Panc1 (cell line): ENCODE measurements at regions not wholly inside any gene's neighbourhood (a gene's known extent, or its start where the extent isn't known, plus 50 kb on each side); places are given as distances from the start of the nearest gene placed in this dataset.

ENCODE experiments used
- ATAC-seq: fragments of 200-7000 bp; cut with Tn5 transposase; 2 replicates; pipeline ENCODE4 v1.9.1; 2020; ENCODE audit warnings: mild to moderate bottlenecking, moderate library complexity
- BruUV-seq: library from RNA; stranded (reverse); fragments of 400-500 nt; replicated peaks from 2 replicates; lab custom pipeline; 2021; lab: Mats Ljungman, UMichigan
- CTCF ChIA-PET: fragments of 300-600 bp; sonication (Branson Sonifier 250); formaldehyde crosslinking; loops from one replicate; lab custom pipeline; 2022; ENCODE audit warnings: antibody characterized with exemption; lab: Charles Lee
- POLR2A ChIA-PET: fragments of 300-600 bp; sonication (Branson Sonifier 250); formaldehyde crosslinking; loops from one replicate; lab custom pipeline; 2022; ENCODE audit warnings: antibody characterized with exemption; lab: Charles Lee
- DNase-seq: peaks from one replicate; pipeline ENCODE4 v3.0.0-alpha.2; 2010; ENCODE audit warnings: low read depth, low spot score
- H3K27ac ChIP-seq: 2 replicates; pipeline ENCODE4 v1.5.1; 2011; ENCODE audit warnings: mild to moderate bottlenecking, low read length, inconsistent platforms
- H3K27me3 ChIP-seq: fragments of 200-500 bp; sonication (Bioruptor generic); 2 replicates; pipeline ENCODE4 v1.6.0; 2014; ENCODE audit warnings: low read length, inconsistent platforms; ENCODE audit not compliant: control insufficient read depth, insufficient read depth
- H3K36me3 ChIP-seq: fragments of 200-500 bp; sonication (Bioruptor generic); 2 replicates; pipeline ENCODE4 v1.5.1; 2014; ENCODE audit warnings: inconsistent platforms, mild to moderate bottlenecking, low read length, moderate library complexity; ENCODE audit not compliant: control insufficient read depth, insufficient read depth
- H3K4me1 ChIP-seq: 2 replicates; pipeline ENCODE4 v1.5.1; 2011; ENCODE audit warnings: inconsistent platforms, mild to moderate bottlenecking, low read length, moderate library complexity; ENCODE audit not compliant: control insufficient read depth, insufficient read depth
- H3K4me3 ChIP-seq, 2 experiments: 2 replicates each; pipeline ENCODE4 v1.5.1; 2011 to 2012; ENCODE audit warnings: low read depth in 2 of 2, low read length in 2 of 2, mild to moderate bottlenecking in 2 of 2, inconsistent platforms in 1 of 2, moderate library complexity in 1 of 2
- H3K9me3 ChIP-seq: fragments of 200-500 bp; sonication (Bioruptor generic); 2 replicates; pipeline ENCODE4 v1.5.1; 2014; ENCODE audit warnings: low read depth, mild to moderate bottlenecking, inconsistent platforms, low read length, moderate library complexity; ENCODE audit not compliant: control insufficient read depth, insufficient read depth
- CTCF ChIP-seq: fragments of 450-650 bp; IDR thresholded peaks from 2 replicates; pipeline ENCODE4 v1.5.1; 2017; ENCODE audit warnings: mild to moderate bottlenecking
- POLR2AphosphoS5 ChIP-seq: IDR thresholded peaks from 2 replicates; pipeline ENCODE4 v1.6.1; 2012; ENCODE audit warnings: mild to moderate bottlenecking, low read depth, low read length, moderate library complexity
- REST ChIP-seq, 2 experiments: IDR thresholded peaks; 2 replicates each; pipeline ENCODE4 v1.6.1; 2011 to 2012; ENCODE audit warnings: low read depth in 2 of 2, control low read depth in 1 of 2, low read length in 1 of 2, mild to moderate bottlenecking in 1 of 2, moderate library complexity in 1 of 2; ENCODE audit not compliant: insufficient read depth in 1 of 2
- SIN3A ChIP-seq: IDR thresholded peaks from 2 replicates; pipeline ENCODE4 v1.6.1; 2012; ENCODE audit warnings: low read depth, mild to moderate bottlenecking, low read length, moderate library complexity, borderline replicate concordance; ENCODE audit not compliant: insufficient read depth
- TCF7L2 ChIP-seq: IDR thresholded peaks from 2 replicates; pipeline ENCODE4 v1.6.1; 2011; ENCODE audit warnings: mild to moderate bottlenecking, low read depth, low read length, inconsistent platforms
- in situ Hi-C: cut with HindIII; loops from 2 replicates; pipeline ENCODE4 v1.10.0; 2016; ENCODE audit warnings: low sequenced_read_pairs, low pct_unique_long_range_greater_than_20kb
- intact Hi-C: fragments of 100-400 bp; cut with micrococcal nuclease; formaldehyde crosslinking; loops from one replicate; pipeline ENCODE4 v1.10.0; 2022; ENCODE audit not compliant: unreplicated experiment

- no peak for DNase-seq
- H3K9me3 ChIP-seq = no peaks in the 10 kb centered on the region
- H3K27me3 ChIP-seq = no peaks in the 10 kb centered on the region
- no peak for ATAC-seq
- in situ Hi-C loops = no loop called here
- peaks cover 6% of the 10 kb centered on the region for H3K4me1 ChIP-seq
- H3K4me3 ChIP-seq = no peak overlapping the region; a peak in 1 of 4 replicates
- H3K36me3 ChIP-seq = no peaks in the 10 kb centered on the region
- ChIA-PET CTCF (interaction anchor here (0.6 to 0.7 kb wide), 2 partner anchors 45 to 200 kb away, joined by 3 read pairs; no protein-coding TSS in a partner anchor), POLR2A (no interaction called here)
- TF ChIP-seq TCF7L2 (no peak), POLR2AphosphoS5 (no peak), REST (IDR thresholded peaks at IDR 0.05; ENCODE audit: insufficient read depth in 1 of 2, low read depth in 2 of 2, low read length in 1 of 2) (no peak), CTCF (no peak), SIN3A (no peak)
- BruUV-seq = no TSS peak
- H3K27ac ChIP-seq = no peak overlapping the region
- intact Hi-C loops = loop anchor here (5.0 kb wide), 2 partner anchors 146 to 201 kb away; no protein-coding TSS in a partner anchor
Observed at GRCh38 chr2:196278491-196278911, 107.1 kb upstream of the STK17B start.

GRCh38 chr2:196279541-196279940, 108.2 kb upstream of the STK17B start:
- DNase-seq = no peak
- CTCF ChIA-PET = interaction anchor here (0.6 kb wide), 1 partner anchor 30 kb away, joined by 5 read pairs; no protein-coding TSS in a partner anchor
- Histone ChIP-seq H3K4me1 (peaks cover 6% of the 10 kb centered on the region), H3K4me3 (no peak overlapping the region), H3K36me3 (no peaks in the 10 kb centered on the region), H3K27me3 (no peaks in the 10 kb centered on the region), H3K9me3 (no peaks in the 10 kb centered on the region), H3K27ac (no peak overlapping the region)
- TF ChIP-seq TCF7L2 = no peak
- no peak for TF ChIP-seq POLR2AphosphoS5
- TF ChIP-seq REST (IDR thresholded peaks at IDR 0.05; ENCODE audit: insufficient read depth in 1 of 2, low read depth in 2 of 2, low read length in 1 of 2) = no peak
- TF ChIP-seq CTCF = no peak
- TF ChIP-seq SIN3A = no peak
- intact Hi-C loops = loop anchor here (5.0 kb wide), 2 partner anchors 147 to 202 kb away; no protein-coding TSS in a partner anchor
- POLR2A ChIA-PET = no interaction called here
- no TSS peak for BruUV-seq
- no peak for ATAC-seq
- in situ Hi-C loops = no loop called here
